Neural crest cell (in vitro differentiated cells): ENCODE measurements at regions not wholly inside any gene's neighbourhood (a gene's known extent, or its start where the extent isn't known, plus 50 kb on each side); places are given as distances from the start of the nearest gene placed in this dataset.
A peak's percentile ranks its signal among the peaks of the same experiment; 100 is the strongest.

Source experiments
- DNase-seq: peaks from one replicate; pipeline ENCODE4 v3.0.0; 2021; ENCODE audit warnings: low read depth, mixed read lengths, low spot score
- H3K27ac Mint-ChIP-seq: one replicate; pipeline ENCODE4 v1.8.0; 2021; ENCODE audit warnings: mild to moderate bottlenecking, mixed read lengths; ENCODE audit not compliant: unreplicated experiment
- H3K27me3 Mint-ChIP-seq: 2 replicates; pipeline ENCODE4 v1.8.0; 2021; ENCODE audit warnings: low read depth, mild to moderate bottlenecking, mixed read lengths
- H3K36me3 Mint-ChIP-seq: 2 replicates; pipeline ENCODE4 v1.8.0; 2021; ENCODE audit warnings: low read depth, mild to moderate bottlenecking, mixed read lengths
- H3K4me1 Mint-ChIP-seq: 2 replicates; pipeline ENCODE4 v1.8.0; 2021; ENCODE audit warnings: mixed read lengths
- H3K4me3 Mint-ChIP-seq: one replicate; pipeline ENCODE4 v1.8.0; 2021; ENCODE audit warnings: mild to moderate bottlenecking, mixed read lengths
- H3K9me3 Mint-ChIP-seq: 2 replicates; pipeline ENCODE4 v1.8.0; 2021; ENCODE audit warnings: mixed read lengths
- CTCF ChIP-seq: fragments of 200-600 bp; sonication (generic); conservative IDR thresholded peaks from 2 replicates; pipeline ENCODE4 v1.5.0; 2021; ENCODE audit warnings: antibody characterized with exemption, mild to moderate bottlenecking

GRCh38 chr5:152511120-152511519 is 106.0 kb upstream of the NMUR2 start:
- DNase-seq: no peak
- H3K4me1 Mint-ChIP-seq: peaks cover 9% of the 10 kb centered on the region
- no peak overlapping the region for H3K27ac Mint-ChIP-seq
- no peaks in the 10 kb centered on the region for H3K9me3 Mint-ChIP-seq
- no peaks in the 10 kb centered on the region for H3K36me3 Mint-ChIP-seq
- peaks cover 41% of the 10 kb centered on the region for H3K27me3 Mint-ChIP-seq
- TF ChIP-seq CTCF: no peak
- no peak overlapping the region for H3K4me3 Mint-ChIP-seq

GRCh38 chr5:152511531-152512132 is 106.6 kb upstream of the NMUR2 start:
- Mint-ChIP-seq H3K4me3 (no peak overlapping the region), H3K9me3 (no peaks in the 10 kb centered on the region), H3K4me1 (peaks cover 9% of the 10 kb centered on the region), H3K36me3 (no peaks in the 10 kb centered on the region), H3K27ac (no peak overlapping the region), H3K27me3 (peaks cover 41% of the 10 kb centered on the region)
- TF ChIP-seq CTCF: no peak
- DNase-seq: no peak

GRCh38 chr5:152514827-152515397 is 109.8 kb upstream of the NMUR2 start:
- H3K36me3 Mint-ChIP-seq: no peaks in the 10 kb centered on the region

GRCh38 chr5:152523964-152524363 is 118.9 kb upstream of the NMUR2 start:
- no peak for DNase-seq
- H3K4me1 Mint-ChIP-seq: no peaks in the 10 kb centered on the region
- H3K27me3 Mint-ChIP-seq: peaks cover 6% of the 10 kb centered on the region
- H3K9me3 Mint-ChIP-seq: peaks cover 2% of the 10 kb centered on the region
- no peaks in the 10 kb centered on the region for H3K36me3 Mint-ChIP-seq
- H3K27ac Mint-ChIP-seq: no peak overlapping the region
- TF ChIP-seq CTCF: no peak
- no peak overlapping the region for H3K4me3 Mint-ChIP-seq

More at GRCh38 chr5:152514827-152515397, 109.8 kb upstream of the NMUR2 start:
- H3K27me3 Mint-ChIP-seq: peaks cover 21% of the 10 kb centered on the region
- H3K4me1 Mint-ChIP-seq: peaks cover 9% of the 10 kb centered on the region
- peak; percentile 71 for TF ChIP-seq CTCF
- no peak for DNase-seq
- no peak overlapping the region for H3K27ac Mint-ChIP-seq
- peaks cover 2% of the 10 kb centered on the region for H3K9me3 Mint-ChIP-seq
- H3K4me3 Mint-ChIP-seq: no peak overlapping the region

GRCh38 chr5:152527358-152528052 is 122.4 kb upstream of the NMUR2 start:
- Mint-ChIP-seq H3K36me3 (no peaks in the 10 kb centered on the region), H3K9me3 (no peaks in the 10 kb centered on the region), H3K4me1 (peaks cover 6% of the 10 kb centered on the region), H3K27me3 (peaks cover 6% of the 10 kb centered on the region), H3K27ac (no peak overlapping the region), H3K4me3 (no peak overlapping the region)
- TF ChIP-seq CTCF: no peak
- no peak for DNase-seq
